ENCODE measurements at regions not wholly inside any gene's neighbourhood (a gene's known extent, or its start where the extent isn't known, plus 50 kb on each side); places are given as distances from the start of the nearest gene placed in this dataset.

DNA sequence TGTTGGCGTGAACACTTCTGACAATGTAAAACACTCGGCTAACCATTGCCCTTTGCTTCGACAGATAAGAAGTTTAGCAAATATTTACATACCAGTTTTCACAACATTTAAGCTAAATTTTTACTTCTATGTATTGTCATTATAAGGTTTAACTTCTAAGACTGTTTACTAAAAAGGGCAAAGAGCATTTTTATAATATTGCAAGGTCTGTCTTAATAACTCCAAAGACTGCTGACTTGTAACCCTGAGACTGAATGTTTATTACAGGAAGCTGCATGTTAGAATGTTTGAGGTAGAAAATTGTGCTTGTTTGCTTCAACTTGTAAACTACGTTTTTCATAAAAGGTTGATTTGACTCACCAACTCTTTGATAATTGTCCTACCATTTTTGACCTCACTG, 213.2 kb upstream of the RPS6KA3 start:
- H3K4me3 ChIP-seq (ENCODE audit: control insufficient read depth, low read depth, low read length), result no peak overlapping the region
- no peak for TF ChIP-seq CTCF (IDR thresholded peaks at IDR 0.05; ENCODE audit: control insufficient read depth, insufficient read depth, low read depth, low read length, missing control alignments)
- DNase-seq (ENCODE audit: low read depth), result no peak

DNA sequence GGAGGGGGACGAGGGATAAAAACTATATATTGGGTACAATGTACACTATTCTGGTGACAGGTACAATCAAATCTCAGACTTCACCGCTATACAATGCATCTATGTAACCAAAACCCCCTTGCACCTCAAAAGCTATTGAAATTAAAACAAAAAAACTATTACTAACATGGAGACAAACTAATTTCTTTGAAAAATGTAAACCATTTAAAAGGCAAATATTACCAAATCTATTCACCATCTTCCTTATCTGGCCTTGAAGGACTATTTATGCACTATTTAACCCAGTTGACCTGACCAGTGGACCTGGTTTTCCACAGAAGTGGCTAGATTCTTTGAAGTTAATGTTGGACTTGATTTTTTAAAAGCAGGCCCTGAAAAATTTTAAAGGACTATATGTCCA, 212.3 kb upstream of the RPS6KA3 start:
- TF ChIP-seq CTCF (IDR thresholded peaks at IDR 0.05; ENCODE audit: control insufficient read depth, insufficient read depth, low read depth, low read length, missing control alignments), result no peak
- DNase-seq (ENCODE audit: low read depth), result no peak
- no peak overlapping the region for H3K4me3 ChIP-seq (ENCODE audit: control insufficient read depth, low read depth, low read length)

- TF ChIP-seq CTCF (IDR thresholded peaks at IDR 0.05; ENCODE audit: control insufficient read depth, insufficient read depth, low read depth, low read length, missing control alignments), result no peak
- H3K4me3 ChIP-seq (ENCODE audit: control insufficient read depth, low read depth, low read length), result no peak overlapping the region
- DNase-seq (ENCODE audit: low read depth), result no peak
These were observed 211.3 kb upstream of the RPS6KA3 start for GRCh38 chrX:20477836-20478524.

DNA sequence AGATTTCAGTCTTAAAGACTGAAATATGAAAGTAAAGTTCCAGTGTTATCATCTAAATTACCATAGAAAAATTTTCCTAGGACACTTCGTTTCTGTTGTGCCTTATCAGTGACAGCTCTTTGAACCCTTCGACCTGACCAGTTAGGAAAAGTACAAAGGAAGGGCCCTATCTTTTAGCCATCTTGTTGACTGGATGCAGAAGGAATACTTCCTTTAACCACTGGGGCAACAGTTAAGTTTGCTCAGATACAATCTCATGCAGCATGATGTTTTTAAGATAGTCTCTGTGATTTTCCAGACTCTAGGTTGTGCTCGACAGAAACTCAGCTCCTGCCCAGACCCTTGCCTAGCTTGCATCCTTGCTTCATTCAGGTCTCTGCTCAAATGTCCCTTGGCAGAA, 210.5 kb upstream of the RPS6KA3 start:
- TF ChIP-seq CTCF (IDR thresholded peaks at IDR 0.05; ENCODE audit: control insufficient read depth, insufficient read depth, low read depth, low read length, missing control alignments), result no peak
- no peak overlapping the region for H3K4me3 ChIP-seq (ENCODE audit: control insufficient read depth, low read depth, low read length)

GRCh38 chrX:20472620-20473258, 206.0 kb upstream of the RPS6KA3 start:
- no peak for DNase-seq (ENCODE audit: low read depth)
- no peak for TF ChIP-seq CTCF (IDR thresholded peaks at IDR 0.05; ENCODE audit: control insufficient read depth, insufficient read depth, low read depth, low read length, missing control alignments)
- no peak overlapping the region for H3K4me3 ChIP-seq (ENCODE audit: control insufficient read depth, low read depth, low read length)

More for the DNA sequence above, 210.5 kb upstream of the RPS6KA3 start:
- DNase-seq (ENCODE audit: low read depth), result no peak

- TF ChIP-seq CTCF (IDR thresholded peaks at IDR 0.05; ENCODE audit: control insufficient read depth, insufficient read depth, low read depth, low read length, missing control alignments), result no peak
- no peak overlapping the region for H3K4me3 ChIP-seq (ENCODE audit: control insufficient read depth, low read depth, low read length)
- DNase-seq (ENCODE audit: low read depth), result no peak
These were observed 205.4 kb upstream of the RPS6KA3 start for GRCh38 chrX:20472148-20472547.
